HepG2 (cell line): ENCODE measurements at regions not wholly inside any gene's neighbourhood (a gene's known extent, or its start where the extent isn't known, plus 50 kb on each side); places are given as distances from the start of the nearest gene placed in this dataset.

Source experiments
- ARNT ChIP-seq: fragments of 450-650 bp; IDR thresholded peaks from 2 replicates; pipeline ENCODE4 v1.6.1; 2017
- CBX1 ChIP-seq: IDR thresholded peaks from one replicate; pipeline ENCODE4 v1.6.1; 2016; ENCODE audit warnings: antibody characterized with exemption, low read depth
- CEBPG ChIP-seq: IDR thresholded peaks from 2 replicates; pipeline ENCODE4 v1.6.1; 2016
- HNRNPLL ChIP-seq: fragments of 200-400 bp; formaldehyde crosslinking; IDR thresholded peaks from 2 replicates; pipeline ENCODE4 v1.6.1; 2017; ENCODE audit warnings: mild to moderate bottlenecking, low read depth, low read length; ENCODE audit not compliant: poor library complexity, severe bottlenecking
- JDP2 ChIP-seq: sonication (generic); formaldehyde crosslinking; IDR thresholded peaks from 2 replicates; pipeline ENCODE4 v1.8.1; 2022; ENCODE audit warnings: missing genetic modification reagents, borderline replicate concordance
- KDM5B ChIP-seq: sonication (generic); formaldehyde crosslinking; IDR thresholded peaks from 2 replicates; pipeline ENCODE4 v1.4.0; 2020; ENCODE audit warnings: missing genetic modification reagents, mild to moderate bottlenecking, borderline replicate concordance
- KDM6A ChIP-seq: IDR thresholded peaks from 2 replicates; pipeline ENCODE4 v1.6.1; 2016; ENCODE audit warnings: low read depth
- MATR3 ChIP-seq: sonication (generic); formaldehyde crosslinking; IDR thresholded peaks from 2 replicates; pipeline ENCODE4 v1.4.0; 2020; ENCODE audit warnings: missing genetic modification reagents
- MBD4 ChIP-seq: IDR thresholded peaks from 2 replicates; pipeline ENCODE4 v1.6.1; 2012; ENCODE audit warnings: low read length, inconsistent platforms, borderline replicate concordance
- MED8 ChIP-seq: sonication (generic); formaldehyde crosslinking; IDR thresholded peaks from 2 replicates; pipeline ENCODE4 v1.8.1; 2023; ENCODE audit warnings: mild to moderate bottlenecking, missing genetic modification reagents; ENCODE audit not compliant: insufficient replicate concordance
- PAWR ChIP-seq: sonication (generic); formaldehyde crosslinking; IDR thresholded peaks from 2 replicates; pipeline ENCODE4 v1.4.0; 2020; ENCODE audit warnings: missing genetic modification reagents, mild to moderate bottlenecking, borderline replicate concordance
- RBM22 ChIP-seq: fragments of 200-400 bp; formaldehyde crosslinking; optimal IDR thresholded peaks from 2 replicates; pipeline ENCODE3; 2017; ENCODE audit warnings: mild to moderate bottlenecking, low read length, moderate library complexity
- RBM39 ChIP-seq: fragments of 200-400 bp; formaldehyde crosslinking; IDR thresholded peaks from one replicate; pipeline ENCODE4 v1.6.1; 2018; ENCODE audit warnings: antibody characterized with exemption, mild to moderate bottlenecking, low read depth, low read length; ENCODE audit not compliant: poor library complexity, severe bottlenecking
- RXRB ChIP-seq: IDR thresholded peaks from 2 replicates; pipeline ENCODE4 v1.6.1; 2016; ENCODE audit warnings: borderline replicate concordance, missing genetic modification reagents, missing compliant biosample characterization
- TCF7 ChIP-seq: sonication (generic); IDR thresholded peaks from 2 replicates; pipeline ENCODE4 v1.6.1; 2016; ENCODE audit warnings: antibody characterized with exemption, low read depth
- XRCC5 ChIP-seq: fragments of 200-400 bp; formaldehyde crosslinking; optimal IDR thresholded peaks from 2 replicates; pipeline ENCODE3; 2017; ENCODE audit warnings: mild to moderate bottlenecking, low read length
- ZNF274 ChIP-seq: sonication (generic); formaldehyde crosslinking; IDR thresholded peaks from 2 replicates; pipeline ENCODE4 v1.5.1; 2020; ENCODE audit warnings: mild to moderate bottlenecking, missing genetic modification reagents
- ZNF3 ChIP-seq: IDR thresholded peaks from 2 replicates; pipeline ENCODE4 v1.7.0; 2017; ENCODE audit warnings: inconsistent platforms
- ZNF44 ChIP-seq: sonication (generic); formaldehyde crosslinking; IDR thresholded peaks from 2 replicates; pipeline ENCODE4 v1.5.1; 2020; ENCODE audit warnings: mild to moderate bottlenecking, missing genetic modification reagents
- ZNF451 ChIP-seq: sonication (generic); formaldehyde crosslinking; IDR thresholded peaks from 2 replicates; pipeline ENCODE4 v1.5.0; 2020; ENCODE audit warnings: mild to moderate bottlenecking, missing genetic modification reagents
- ZNF7 ChIP-seq: IDR thresholded peaks from 2 replicates; pipeline ENCODE4 v1.6.1; 2016; ENCODE audit warnings: missing biosample characterization, missing genetic modification reagents
- ZSCAN20 ChIP-seq: sonication (generic); formaldehyde crosslinking; IDR thresholded peaks from 2 replicates; pipeline ENCODE4 v1.4.0; 2020; ENCODE audit warnings: missing genetic modification reagents, mild to moderate bottlenecking, borderline replicate concordance
- TF ChIP-seq, protein P1 (sequence below): sonication (generic); formaldehyde crosslinking; IDR thresholded peaks from 2 replicates; pipeline ENCODE4 v1.4.0; 2020; ENCODE audit warnings: mild to moderate bottlenecking, missing genetic modification reagents
- TF ChIP-seq, protein P2 (sequence below): sonication (generic); formaldehyde crosslinking; IDR thresholded peaks from 2 replicates; pipeline ENCODE4 v1.4.0; 2020; ENCODE audit warnings: missing genetic modification reagents; ENCODE audit errors: not compliant biosample characterization
- TF ChIP-seq, protein P3 (sequence below): sonication (generic); formaldehyde crosslinking; IDR thresholded peaks from 2 replicates; pipeline ENCODE4 v1.8.1; 2023; ENCODE audit warnings: mild to moderate bottlenecking, missing genetic modification reagents, borderline replicate concordance
- TF ChIP-seq, protein P4 (sequence below): sonication (generic); formaldehyde crosslinking; IDR thresholded peaks from 2 replicates; pipeline ENCODE4 v1.5.0; 2020; ENCODE audit warnings: mild to moderate bottlenecking, missing genetic modification reagents
- TF ChIP-seq, protein P5 (sequence below): sonication (generic); formaldehyde crosslinking; IDR thresholded peaks from 2 replicates; pipeline ENCODE4 v1.8.0; 2022; ENCODE audit warnings: mild to moderate bottlenecking, missing genetic modification reagents; ENCODE audit not compliant: insufficient replicate concordance

DNA sequence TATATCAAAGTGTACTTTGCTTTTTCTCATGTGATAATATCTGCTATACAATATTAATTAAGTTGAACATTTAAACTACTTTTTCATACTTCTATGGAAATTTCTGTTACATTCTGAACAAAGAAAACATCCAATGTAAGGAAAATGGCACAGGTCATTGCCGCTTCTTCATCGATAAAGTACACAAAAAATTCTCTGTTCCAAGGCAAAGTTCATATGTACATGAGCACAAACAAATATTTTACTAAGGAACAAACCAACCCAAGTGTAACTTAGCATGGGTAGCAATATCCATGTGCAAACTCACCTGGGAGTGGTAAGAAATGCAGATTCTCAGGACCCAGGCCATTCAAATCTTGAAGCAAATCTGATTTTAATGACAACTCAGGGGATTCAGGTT lies 139.8 kb downstream of the TMEM161B start (continued):
- peak; percentile 84; the same call in 1 of the 2 replicates for TF ChIP-seq MBD4
- no peak for TF ChIP-seq ZNF451 (CRISPR knock-in tag)
- no peak for TF ChIP-seq CBX1
- peak; percentile 95 for TF ChIP-seq KDM6A
- TF ChIP-seq CEBPG (CRISPR knock-in tag) = peak; percentile 22; the same call in 1 of the 2 replicates
- no peak for TF ChIP-seq ZNF3
- TF ChIP-seq ARNT = no peak
- no peak for TF ChIP-seq RBM22
- no peak for TF ChIP-seq ZNF7 (CRISPR knock-in tag)
- no peak for TF ChIP-seq ZNF274
- TF ChIP-seq, protein P1, sequence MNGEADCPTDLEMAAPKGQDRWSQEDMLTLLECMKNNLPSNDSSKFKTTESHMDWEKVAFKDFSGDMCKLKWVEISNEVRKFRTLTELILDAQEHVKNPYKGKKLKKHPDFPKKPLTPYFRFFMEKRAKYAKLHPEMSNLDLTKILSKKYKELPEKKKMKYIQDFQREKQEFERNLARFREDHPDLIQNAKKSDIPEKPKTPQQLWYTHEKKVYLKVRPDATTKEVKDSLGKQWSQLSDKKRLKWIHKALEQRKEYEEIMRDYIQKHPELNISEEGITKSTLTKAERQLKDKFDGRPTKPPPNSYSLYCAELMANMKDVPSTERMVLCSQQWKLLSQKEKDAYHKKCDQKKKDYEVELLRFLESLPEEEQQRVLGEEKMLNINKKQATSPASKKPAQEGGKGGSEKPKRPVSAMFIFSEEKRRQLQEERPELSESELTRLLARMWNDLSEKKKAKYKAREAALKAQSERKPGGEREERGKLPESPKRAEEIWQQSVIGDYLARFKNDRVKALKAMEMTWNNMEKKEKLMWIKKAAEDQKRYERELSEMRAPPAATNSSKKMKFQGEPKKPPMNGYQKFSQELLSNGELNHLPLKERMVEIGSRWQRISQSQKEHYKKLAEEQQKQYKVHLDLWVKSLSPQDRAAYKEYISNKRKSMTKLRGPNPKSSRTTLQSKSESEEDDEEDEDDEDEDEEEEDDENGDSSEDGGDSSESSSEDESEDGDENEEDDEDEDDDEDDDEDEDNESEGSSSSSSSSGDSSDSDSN (CRISPR knock-in tag) = no peak
- TF ChIP-seq, protein P2, sequence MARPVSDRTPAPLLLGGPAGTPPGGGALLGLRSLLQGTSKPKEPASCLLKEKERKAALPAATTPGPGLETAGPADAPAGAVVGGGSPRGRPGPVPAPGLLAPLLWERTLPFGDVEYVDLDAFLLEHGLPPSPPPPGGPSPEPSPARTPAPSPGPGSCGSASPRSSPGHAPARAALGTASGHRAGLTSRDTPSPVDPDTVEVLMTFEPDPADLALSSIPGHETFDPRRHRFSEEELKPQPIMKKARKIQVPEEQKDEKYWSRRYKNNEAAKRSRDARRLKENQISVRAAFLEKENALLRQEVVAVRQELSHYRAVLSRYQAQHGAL (CRISPR knock-in tag) = no peak
- no peak for TF ChIP-seq RBM39
- peak; percentile 87 for TF ChIP-seq RXRB (CRISPR knock-in tag)
- no peak for TF ChIP-seq ZSCAN20 (CRISPR knock-in tag)
- no peak for TF ChIP-seq MED8
- TF ChIP-seq PAWR (CRISPR knock-in tag) = no peak
- TF ChIP-seq, protein P3, sequence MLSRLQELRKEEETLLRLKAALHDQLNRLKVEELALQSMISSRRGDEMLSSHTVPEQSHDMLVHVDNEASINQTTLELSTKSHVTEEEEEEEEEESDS (CRISPR knock-in tag) = no peak
- TF ChIP-seq KDM5B = no peak
- TF ChIP-seq JDP2 (CRISPR knock-in tag) = no peak
- TF ChIP-seq XRCC5 = no peak
- TF ChIP-seq HNRNPLL = no peak
- TF ChIP-seq, protein P4, sequence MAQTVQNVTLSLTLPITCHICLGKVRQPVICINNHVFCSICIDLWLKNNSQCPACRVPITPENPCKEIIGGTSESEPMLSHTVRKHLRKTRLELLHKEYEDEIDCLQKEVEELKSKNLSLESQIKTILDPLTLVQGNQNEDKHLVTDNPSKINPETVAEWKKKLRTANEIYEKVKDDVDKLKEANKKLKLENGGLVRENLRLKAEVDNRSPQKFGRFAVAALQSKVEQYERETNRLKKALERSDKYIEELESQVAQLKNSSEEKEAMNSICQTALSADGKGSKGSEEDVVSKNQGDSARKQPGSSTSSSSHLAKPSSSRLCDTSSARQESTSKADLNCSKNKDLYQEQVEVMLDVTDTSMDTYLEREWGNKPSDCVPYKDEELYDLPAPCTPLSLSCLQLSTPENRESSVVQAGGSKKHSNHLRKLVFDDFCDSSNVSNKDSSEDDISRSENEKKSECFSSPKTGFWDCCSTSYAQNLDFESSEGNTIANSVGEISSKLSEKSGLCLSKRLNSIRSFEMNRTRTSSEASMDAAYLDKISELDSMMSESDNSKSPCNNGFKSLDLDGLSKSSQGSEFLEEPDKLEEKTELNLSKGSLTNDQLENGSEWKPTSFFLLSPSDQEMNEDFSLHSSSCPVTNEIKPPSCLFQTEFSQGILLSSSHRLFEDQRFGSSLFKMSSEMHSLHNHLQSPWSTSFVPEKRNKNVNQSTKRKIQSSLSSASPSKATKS (CRISPR knock-in tag) = no peak
- TF ChIP-seq, protein P5, sequence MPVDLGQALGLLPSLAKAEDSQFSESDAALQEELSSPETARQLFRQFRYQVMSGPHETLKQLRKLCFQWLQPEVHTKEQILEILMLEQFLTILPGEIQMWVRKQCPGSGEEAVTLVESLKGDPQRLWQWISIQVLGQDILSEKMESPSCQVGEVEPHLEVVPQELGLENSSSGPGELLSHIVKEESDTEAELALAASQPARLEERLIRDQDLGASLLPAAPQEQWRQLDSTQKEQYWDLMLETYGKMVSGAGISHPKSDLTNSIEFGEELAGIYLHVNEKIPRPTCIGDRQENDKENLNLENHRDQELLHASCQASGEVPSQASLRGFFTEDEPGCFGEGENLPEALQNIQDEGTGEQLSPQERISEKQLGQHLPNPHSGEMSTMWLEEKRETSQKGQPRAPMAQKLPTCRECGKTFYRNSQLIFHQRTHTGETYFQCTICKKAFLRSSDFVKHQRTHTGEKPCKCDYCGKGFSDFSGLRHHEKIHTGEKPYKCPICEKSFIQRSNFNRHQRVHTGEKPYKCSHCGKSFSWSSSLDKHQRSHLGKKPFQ (CRISPR knock-in tag) = no peak
- peak; percentile 74 for TF ChIP-seq TCF7
- no peak for TF ChIP-seq MATR3 (CRISPR knock-in tag)
- no peak for TF ChIP-seq ZNF44 (CRISPR knock-in tag)
